Smooth muscle cell (in vitro differentiated cells): ENCODE measurements at regions not wholly inside any gene's neighbourhood (a gene's known extent, or its start where the extent isn't known, plus 50 kb on each side); places are given as distances from the start of the nearest gene placed in this dataset.

Source experiments
- DNase-seq: peaks from one replicate; lab custom pipeline; 2025; ENCODE audit not compliant: unreplicated experiment; lab: John Stamatoyannopoulos, UW
- H2AFZ ChIP-seq: fragments of 200-600 bp; sonication (generic); 2 replicates; pipeline ENCODE4 v1.6.0; 2016; ENCODE audit warnings: antibody characterized with exemption, low read depth, mild to moderate bottlenecking
- H3F3A ChIP-seq: fragments of 200-600 bp; sonication (generic); 2 replicates; pipeline ENCODE4 v1.6.0; 2017; ENCODE audit warnings: antibody characterized with exemption, low read depth
- H3K27ac ChIP-seq: fragments of 200-600 bp; sonication (generic); 2 replicates; pipeline ENCODE4 v1.5.1; 2016; ENCODE audit warnings: low read depth, mild to moderate bottlenecking
- H3K27me3 ChIP-seq: fragments of 200-600 bp; sonication (generic); 2 replicates; pipeline ENCODE4 v1.6.1; 2016; ENCODE audit warnings: low read depth, mild to moderate bottlenecking
- H3K36me3 ChIP-seq: fragments of 200-600 bp; sonication (generic); 2 replicates; pipeline ENCODE4 v1.5.1; 2016; ENCODE audit warnings: low read depth
- H3K4me1 ChIP-seq: fragments of 200-600 bp; sonication (generic); 2 replicates; pipeline ENCODE4 v1.5.1; 2016; ENCODE audit warnings: low read depth
- H3K4me2 ChIP-seq: fragments of 200-600 bp; sonication (generic); 2 replicates; pipeline ENCODE4 v1.6.0; 2016; ENCODE audit warnings: mild to moderate bottlenecking
- H3K4me3 ChIP-seq: fragments of 200-600 bp; sonication (generic); 2 replicates; pipeline ENCODE4 v1.5.1; 2016; ENCODE audit warnings: mild to moderate bottlenecking
- H3K79me2 ChIP-seq: fragments of 200-600 bp; sonication (generic); 2 replicates; pipeline ENCODE4 v1.6.0; 2016; ENCODE audit warnings: low read depth, mild to moderate bottlenecking
- H3K9ac ChIP-seq: fragments of 200-600 bp; sonication (generic); 2 replicates; pipeline ENCODE4 v1.6.0; 2016; ENCODE audit warnings: low read depth
- H3K9me3 ChIP-seq: fragments of 200-600 bp; sonication (generic); replicated peaks from 2 replicates; pipeline ENCODE4 v1.5.1; 2016; ENCODE audit warnings: low read depth
- H4K20me1 ChIP-seq: fragments of 200-600 bp; sonication (generic); 2 replicates; pipeline ENCODE4 v1.6.0; 2016; ENCODE audit warnings: low read depth
- WGBS: methylation state at CpG from one replicate; pipeline ENCODE4 v1.1.7; 2016; ENCODE audit warnings: low lambda C conversion rate; 5-methylcytosine and 5-hydroxymethylcytosine counted together
- TF ChIP-seq, protein P1 (sequence below): fragments of 200-600 bp; sonication (generic); IDR thresholded peaks from 2 replicates; pipeline ENCODE4 v1.5.1; 2017; ENCODE audit warnings: borderline replicate concordance, mild to moderate bottlenecking, antibody characterized with exemption; ENCODE audit not compliant: insufficient read depth, poor library complexity, severe bottlenecking

- no peaks in the 10 kb centered on the region for H4K20me1 ChIP-seq
- DNase-seq = no peak
- H3K79me2 ChIP-seq = no peaks in the 10 kb centered on the region
- TF ChIP-seq, protein P1, sequence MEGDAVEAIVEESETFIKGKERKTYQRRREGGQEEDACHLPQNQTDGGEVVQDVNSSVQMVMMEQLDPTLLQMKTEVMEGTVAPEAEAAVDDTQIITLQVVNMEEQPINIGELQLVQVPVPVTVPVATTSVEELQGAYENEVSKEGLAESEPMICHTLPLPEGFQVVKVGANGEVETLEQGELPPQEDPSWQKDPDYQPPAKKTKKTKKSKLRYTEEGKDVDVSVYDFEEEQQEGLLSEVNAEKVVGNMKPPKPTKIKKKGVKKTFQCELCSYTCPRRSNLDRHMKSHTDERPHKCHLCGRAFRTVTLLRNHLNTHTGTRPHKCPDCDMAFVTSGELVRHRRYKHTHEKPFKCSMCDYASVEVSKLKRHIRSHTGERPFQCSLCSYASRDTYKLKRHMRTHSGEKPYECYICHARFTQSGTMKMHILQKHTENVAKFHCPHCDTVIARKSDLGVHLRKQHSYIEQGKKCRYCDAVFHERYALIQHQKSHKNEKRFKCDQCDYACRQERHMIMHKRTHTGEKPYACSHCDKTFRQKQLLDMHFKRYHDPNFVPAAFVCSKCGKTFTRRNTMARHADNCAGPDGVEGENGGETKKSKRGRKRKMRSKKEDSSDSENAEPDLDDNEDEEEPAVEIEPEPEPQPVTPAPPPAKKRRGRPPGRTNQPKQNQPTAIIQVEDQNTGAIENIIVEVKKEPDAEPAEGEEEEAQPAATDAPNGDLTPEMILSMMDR = no peak
- no peaks in the 10 kb centered on the region for H3K36me3 ChIP-seq
- H3F3A ChIP-seq = no peaks in the 10 kb centered on the region
- H3K27ac ChIP-seq = no peak overlapping the region
- no peak overlapping the region for H3K9ac ChIP-seq
- no peaks in the 10 kb centered on the region for H3K27me3 ChIP-seq
- no peaks in the 10 kb centered on the region for H3K9me3 ChIP-seq
- 92% methylated on average over 2 of the region's 2 CpGs for WGBS
- H3K4me3 ChIP-seq = no peak overlapping the region
- H3K4me2 ChIP-seq = no peak overlapping the region
- H3K4me1 ChIP-seq = peaks cover 7% of the 10 kb centered on the region
- H2AFZ ChIP-seq = no peak overlapping the region
Observed at GRCh38 chr5:56580864-56581263, 234.5 kb upstream of the MAP3K1 start.

- TF ChIP-seq, protein P1 = no peak
- Histone ChIP-seq H3K9me3 (no peaks in the 10 kb centered on the region), H3K27me3 (no peaks in the 10 kb centered on the region)
Observed at GRCh38 chr5:56575821-56576220, 239.5 kb upstream of the MAP3K1 start.

DNA sequence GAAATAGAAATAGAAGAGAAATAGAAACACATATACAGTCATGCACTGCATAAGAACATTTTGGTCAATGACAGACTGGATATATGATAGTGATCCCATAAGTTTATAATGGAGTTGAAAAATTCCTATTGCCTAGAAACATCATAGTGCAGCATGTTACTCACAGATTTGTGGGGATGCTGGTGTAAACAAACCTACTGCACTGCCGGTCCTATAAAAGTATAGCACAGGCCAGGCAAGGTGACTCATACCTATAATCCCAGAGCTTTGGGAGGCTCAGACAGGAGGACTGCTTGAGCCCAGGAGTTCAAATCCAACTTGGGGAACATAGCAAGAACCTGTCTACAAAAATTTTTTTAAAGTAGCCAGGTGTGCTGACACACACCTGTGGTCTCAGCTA, 240.6 kb upstream of the MAP3K1 start:
- TF ChIP-seq, protein P1 = no peak
- Histone ChIP-seq H3K9ac (no peak overlapping the region), H4K20me1 (no peaks in the 10 kb centered on the region), H3K4me3 (no peak overlapping the region), H3K4me2 (no peak overlapping the region), H3K4me1 (no peaks in the 10 kb centered on the region), H3K27me3 (no peaks in the 10 kb centered on the region), H3K79me2 (no peaks in the 10 kb centered on the region), H3F3A (no peaks in the 10 kb centered on the region), H3K36me3 (no peaks in the 10 kb centered on the region), H2AFZ (no peak overlapping the region), H3K27ac (no peak overlapping the region), H3K9me3 (no peaks in the 10 kb centered on the region)
- no peak for DNase-seq
- 12% methylated on average over 1 of the region's 1 CpG for WGBS

More at GRCh38 chr5:56575821-56576220, 239.5 kb upstream of the MAP3K1 start:
- DNase-seq = no peak
- no peak overlapping the region for H3K9ac ChIP-seq
- H3K79me2 ChIP-seq = no peaks in the 10 kb centered on the region
- no peaks in the 10 kb centered on the region for H3K4me1 ChIP-seq
- H3K36me3 ChIP-seq = no peaks in the 10 kb centered on the region
- no peaks in the 10 kb centered on the region for H3F3A ChIP-seq
- no peaks in the 10 kb centered on the region for H4K20me1 ChIP-seq
- no peak overlapping the region for H3K4me2 ChIP-seq
- no peak overlapping the region for H3K4me3 ChIP-seq
- H3K27ac ChIP-seq = no peak overlapping the region
- no peak overlapping the region for H2AFZ ChIP-seq

- 37% methylated on average over 1 of the region's 1 CpG for WGBS
- Histone ChIP-seq H3K4me2 (peak overlapping the region; percentile 59), H3K27me3 (no peaks in the 10 kb centered on the region), H2AFZ (no peak overlapping the region), H3K4me1 (peaks cover 9% of the 10 kb centered on the region), H3K79me2 (no peaks in the 10 kb centered on the region), H3K9ac (peak overlapping the region; percentile 13), H3K9me3 (no peaks in the 10 kb centered on the region), H3F3A (no peaks in the 10 kb centered on the region), H4K20me1 (no peaks in the 10 kb centered on the region), H3K36me3 (no peaks in the 10 kb centered on the region), H3K4me3 (no peak overlapping the region), H3K27ac (peak overlapping the region; percentile 56)
- TF ChIP-seq, protein P1 = no peak
- no peak for DNase-seq
Observed at GRCh38 chr5:56569566-56569965, 245.8 kb upstream of the MAP3K1 start.
